Calu3 (cell line): ENCODE measurements at regions not wholly inside any gene's neighbourhood (a gene's known extent, or its start where the extent isn't known, plus 50 kb on each side); places are given as distances from the start of the nearest gene placed in this dataset.

Source experiments
- BruUV-seq: library from RNA; stranded (reverse); fragments of 400-500 nt; replicated peaks from 2 replicates; lab custom pipeline; 2021; lab: Mats Ljungman, UMichigan
- CTCF ChIA-PET: fragments of 300-600 bp; sonication (Branson Sonifier 250); formaldehyde crosslinking; loops from one replicate; lab custom pipeline; 2022; ENCODE audit warnings: antibody characterized with exemption; lab: Charles Lee
- DNase-seq: peaks from one replicate; pipeline ENCODE4 v3.0.0; 2022
- H3K27ac Mint-ChIP-seq: one replicate; pipeline ENCODE4 v1.8.0; 2022; ENCODE audit warnings: mixed read lengths; ENCODE audit not compliant: unreplicated experiment
- H3K27me3 Mint-ChIP-seq: one replicate; pipeline ENCODE4 v1.8.0; 2022; ENCODE audit warnings: mixed read lengths; ENCODE audit not compliant: unreplicated experiment
- H3K36me3 Mint-ChIP-seq: one replicate; pipeline ENCODE4 v1.8.0; 2022; ENCODE audit warnings: mild to moderate bottlenecking, moderate library complexity, mixed read lengths; ENCODE audit not compliant: insufficient read depth, unreplicated experiment
- H3K4me1 Mint-ChIP-seq: one replicate; pipeline ENCODE4 v1.8.0; 2022; ENCODE audit warnings: mild to moderate bottlenecking, low read depth, mixed read lengths; ENCODE audit not compliant: unreplicated experiment
- H3K4me3 Mint-ChIP-seq: one replicate; pipeline ENCODE4 v1.8.0; 2022; ENCODE audit warnings: mild to moderate bottlenecking, low read depth, moderate library complexity, mixed read lengths; ENCODE audit not compliant: unreplicated experiment
- H3K9me3 Mint-ChIP-seq: one replicate; pipeline ENCODE4 v1.8.0; 2022; ENCODE audit warnings: low read depth, mixed read lengths; ENCODE audit not compliant: unreplicated experiment
- intact Hi-C: fragments of 100-400 bp; cut with micrococcal nuclease; formaldehyde crosslinking; loops from one replicate; pipeline ENCODE4 v1.10.0; 2022; ENCODE audit not compliant: unreplicated experiment
- TF ChIP-seq, protein P1 (sequence below): fragments of 200-600 bp; IDR thresholded peaks from one replicate; pipeline ENCODE4 v1.8.0; 2022; ENCODE audit warnings: antibody characterized with exemption; ENCODE audit not compliant: unreplicated experiment

DNA sequence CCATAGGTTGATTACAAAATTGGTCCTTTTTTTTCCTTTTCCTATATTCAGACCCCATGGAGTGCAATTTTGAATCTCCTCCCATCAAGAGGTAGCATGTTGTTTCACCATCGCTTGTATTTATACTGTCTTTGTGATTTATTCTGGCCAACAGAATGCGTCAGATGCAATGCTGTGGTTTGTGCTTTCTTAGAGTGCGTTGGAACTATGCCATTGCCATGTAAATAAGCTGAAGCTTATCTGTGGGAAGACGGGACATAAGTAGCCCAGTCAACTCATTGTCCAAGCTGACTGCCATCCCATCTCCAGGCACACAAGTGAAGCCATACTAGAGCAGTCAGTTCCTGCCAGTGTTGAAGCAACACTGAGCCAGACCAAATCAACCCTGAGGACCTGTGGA, 1339.3 kb upstream of the GOT2 start:
- no peaks in the 10 kb centered on the region for H3K27me3 Mint-ChIP-seq
- no peak overlapping the region for H3K4me3 Mint-ChIP-seq
- TF ChIP-seq, protein P1, sequence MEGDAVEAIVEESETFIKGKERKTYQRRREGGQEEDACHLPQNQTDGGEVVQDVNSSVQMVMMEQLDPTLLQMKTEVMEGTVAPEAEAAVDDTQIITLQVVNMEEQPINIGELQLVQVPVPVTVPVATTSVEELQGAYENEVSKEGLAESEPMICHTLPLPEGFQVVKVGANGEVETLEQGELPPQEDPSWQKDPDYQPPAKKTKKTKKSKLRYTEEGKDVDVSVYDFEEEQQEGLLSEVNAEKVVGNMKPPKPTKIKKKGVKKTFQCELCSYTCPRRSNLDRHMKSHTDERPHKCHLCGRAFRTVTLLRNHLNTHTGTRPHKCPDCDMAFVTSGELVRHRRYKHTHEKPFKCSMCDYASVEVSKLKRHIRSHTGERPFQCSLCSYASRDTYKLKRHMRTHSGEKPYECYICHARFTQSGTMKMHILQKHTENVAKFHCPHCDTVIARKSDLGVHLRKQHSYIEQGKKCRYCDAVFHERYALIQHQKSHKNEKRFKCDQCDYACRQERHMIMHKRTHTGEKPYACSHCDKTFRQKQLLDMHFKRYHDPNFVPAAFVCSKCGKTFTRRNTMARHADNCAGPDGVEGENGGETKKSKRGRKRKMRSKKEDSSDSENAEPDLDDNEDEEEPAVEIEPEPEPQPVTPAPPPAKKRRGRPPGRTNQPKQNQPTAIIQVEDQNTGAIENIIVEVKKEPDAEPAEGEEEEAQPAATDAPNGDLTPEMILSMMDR = no peak
- H3K27ac Mint-ChIP-seq = no peak overlapping the region
- CTCF ChIA-PET = no interaction called here
- no peaks in the 10 kb centered on the region for H3K36me3 Mint-ChIP-seq
- no TSS peak for BruUV-seq
- DNase-seq = no peak
- peaks cover 17% of the 10 kb centered on the region for H3K9me3 Mint-ChIP-seq
- H3K4me1 Mint-ChIP-seq = no peaks in the 10 kb centered on the region
- intact Hi-C loops = no loop called here

DNA sequence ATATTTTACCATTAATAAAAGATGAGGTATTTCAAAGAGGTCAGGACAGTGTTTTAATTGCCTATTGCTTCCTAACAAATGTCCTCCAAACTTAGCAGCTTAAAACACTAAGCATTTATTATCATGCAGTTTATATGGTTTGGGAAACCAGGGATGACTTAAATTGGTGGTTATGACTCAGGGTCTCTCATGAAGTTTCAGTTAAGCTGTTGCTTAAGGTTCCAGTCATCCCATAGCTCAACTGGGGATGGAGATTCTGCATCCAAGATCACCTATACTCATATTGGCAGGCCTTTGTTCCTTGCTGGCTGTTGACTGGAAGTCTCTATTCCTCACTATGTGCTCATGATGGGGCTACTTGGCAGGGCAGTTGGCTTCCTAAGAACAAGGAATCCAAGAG, 1329.9 kb upstream of the GOT2 start:
- intact Hi-C loops = no loop called here
- Mint-ChIP-seq H3K27ac (no peak overlapping the region), H3K4me1 (no peaks in the 10 kb centered on the region), H3K36me3 (no peaks in the 10 kb centered on the region), H3K9me3 (peaks cover 13% of the 10 kb centered on the region), H3K27me3 (no peaks in the 10 kb centered on the region), H3K4me3 (no peak overlapping the region)
- no peak for DNase-seq
- CTCF ChIA-PET = no interaction called here
- TF ChIP-seq, protein P1 = no peak
- BruUV-seq = no TSS peak

DNA sequence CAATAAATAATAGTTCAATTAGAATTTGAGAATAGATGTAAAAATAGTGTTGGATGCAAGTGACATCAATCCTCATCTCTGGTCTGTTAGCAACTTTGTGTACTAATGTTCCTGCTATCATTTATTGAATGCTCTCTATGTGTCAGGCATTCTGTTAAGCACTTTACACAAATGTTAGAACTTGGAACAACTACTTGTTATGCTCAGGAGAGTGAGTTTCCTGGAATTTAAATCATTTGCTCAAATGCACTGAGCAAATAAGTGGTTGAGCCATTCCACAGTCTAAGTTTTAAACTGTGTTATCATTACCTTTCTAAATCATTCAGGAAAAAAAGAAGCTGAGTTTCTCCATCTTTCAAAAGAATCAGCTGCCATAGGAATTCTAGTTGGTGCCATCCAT, 1327.3 kb upstream of the GOT2 start:
- TF ChIP-seq, protein P1 = no peak
- H3K27me3 Mint-ChIP-seq = no peaks in the 10 kb centered on the region
- H3K36me3 Mint-ChIP-seq = no peaks in the 10 kb centered on the region
- H3K4me3 Mint-ChIP-seq = no peak overlapping the region
- CTCF ChIA-PET = no interaction called here
- no peak for DNase-seq
- BruUV-seq = no TSS peak
- H3K4me1 Mint-ChIP-seq = no peaks in the 10 kb centered on the region
- H3K27ac Mint-ChIP-seq = no peak overlapping the region
- peaks cover 22% of the 10 kb centered on the region for H3K9me3 Mint-ChIP-seq
- intact Hi-C loops = no loop called here

DNA sequence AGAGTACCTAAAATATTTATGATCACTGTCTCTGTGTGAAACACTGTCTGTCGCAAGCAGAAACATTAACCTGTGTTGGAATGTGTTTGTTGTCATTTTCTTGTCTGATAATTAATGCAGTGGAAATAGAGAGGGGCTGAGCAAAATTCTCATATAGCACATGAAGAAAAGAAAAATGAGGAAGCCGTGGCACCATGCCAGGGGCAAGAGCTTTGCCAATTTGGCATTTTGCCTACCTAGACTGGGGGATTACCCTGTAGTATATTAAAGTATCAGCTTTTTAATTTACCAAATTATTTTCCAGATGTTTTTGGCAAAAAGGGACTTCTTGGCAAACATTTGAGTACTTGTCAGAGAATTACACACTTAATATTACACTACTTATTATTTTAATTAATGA, 1326.6 kb upstream of the GOT2 start:
- no peak for DNase-seq
- no peaks in the 10 kb centered on the region for H3K4me1 Mint-ChIP-seq
- CTCF ChIA-PET = no interaction called here
- BruUV-seq = no TSS peak
- H3K4me3 Mint-ChIP-seq = no peak overlapping the region
- peaks cover 20% of the 10 kb centered on the region for H3K9me3 Mint-ChIP-seq
- TF ChIP-seq, protein P1 = no peak
- H3K27me3 Mint-ChIP-seq = no peaks in the 10 kb centered on the region
- H3K36me3 Mint-ChIP-seq = no peaks in the 10 kb centered on the region
- intact Hi-C loops = no loop called here
- no peak overlapping the region for H3K27ac Mint-ChIP-seq
